D721Med (cell line): ENCODE measurements at regions not wholly inside any gene's neighbourhood (a gene's known extent, or its start where the extent isn't known, plus 50 kb on each side); places are given as distances from the start of the nearest gene placed in this dataset.

Experiments
- DNase-seq: peaks from one replicate; pipeline ENCODE4 v3.0.0; 2011; ENCODE audit warnings: low spot score; ENCODE audit not compliant: insufficient read length
- FAIRE-seq: peaks from 2 replicates; lab custom pipeline; 2011; peaks lifted over from hg19 to GRCh38; lab: Jason Lieb, UNC
- CTCF ChIP-seq: IDR thresholded peaks from 2 replicates; pipeline ENCODE4 v1.5.1; 2012; ENCODE audit warnings: mild to moderate bottlenecking, control low read depth; ENCODE audit not compliant: insufficient read depth; ENCODE audit errors: missing control alignments

GRCh38 chr14:43625294-43625693, 881.8 kb downstream of the FSCB start:
- FAIRE-seq: no peak
- TF ChIP-seq CTCF: no peak
- DNase-seq: no peak

DNA sequence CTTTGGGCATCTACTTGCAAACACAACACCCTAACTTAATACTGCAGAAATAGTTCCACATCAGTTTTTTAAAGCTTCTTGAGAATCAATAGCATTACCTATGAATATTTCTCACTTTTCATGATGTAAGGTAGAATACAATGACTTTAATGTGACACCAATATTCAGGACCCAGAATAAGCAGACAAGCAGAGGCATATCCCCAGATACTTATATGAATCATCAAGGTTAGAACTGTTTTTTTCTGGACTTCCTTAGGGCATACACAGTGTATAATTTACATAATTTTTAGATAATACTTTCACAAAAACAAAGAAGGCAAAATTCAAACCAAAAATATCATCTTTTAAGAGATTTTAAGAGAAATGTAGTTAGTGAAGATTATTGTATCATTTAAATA, 885.8 kb downstream of the FSCB start:
- FAIRE-seq: no peak
- TF ChIP-seq CTCF: no peak

DNA sequence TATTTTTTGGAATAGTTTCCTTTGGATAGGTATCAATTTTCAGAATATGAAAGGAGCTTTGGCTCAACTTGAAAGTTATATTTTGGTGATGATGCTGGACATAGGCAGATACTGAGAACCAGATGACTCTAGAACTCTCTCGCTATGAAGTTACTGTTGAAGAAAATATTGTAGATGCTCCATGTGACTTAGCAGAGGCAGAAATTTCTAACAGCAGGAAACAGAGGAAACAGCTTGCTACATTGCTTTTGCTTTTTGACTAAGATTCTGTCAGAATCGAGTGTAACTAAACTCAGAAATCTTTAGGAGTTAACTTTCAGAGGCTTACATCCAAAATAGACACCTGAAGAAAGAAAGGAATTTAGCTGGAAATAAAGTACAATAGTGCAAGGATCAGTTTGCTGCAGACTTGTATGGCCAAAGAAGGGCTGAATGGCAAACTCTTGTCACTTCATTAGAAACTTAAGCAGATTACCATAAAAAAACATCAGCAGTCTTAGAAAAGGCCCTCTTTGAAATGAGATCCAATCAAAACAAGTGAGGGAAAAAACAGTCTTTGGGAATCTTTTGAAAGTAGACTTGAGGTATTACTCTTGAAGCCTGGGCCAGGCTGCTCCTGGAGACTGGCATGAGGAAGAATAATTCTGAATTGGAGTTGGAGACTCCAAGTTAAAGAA, 911.8 kb downstream of the FSCB start:
- FAIRE-seq (no peak), DNase-seq (no peak)
- no peak for TF ChIP-seq CTCF

More for the DNA sequence above, 885.8 kb downstream of the FSCB start:
- DNase-seq: no peak

DNA sequence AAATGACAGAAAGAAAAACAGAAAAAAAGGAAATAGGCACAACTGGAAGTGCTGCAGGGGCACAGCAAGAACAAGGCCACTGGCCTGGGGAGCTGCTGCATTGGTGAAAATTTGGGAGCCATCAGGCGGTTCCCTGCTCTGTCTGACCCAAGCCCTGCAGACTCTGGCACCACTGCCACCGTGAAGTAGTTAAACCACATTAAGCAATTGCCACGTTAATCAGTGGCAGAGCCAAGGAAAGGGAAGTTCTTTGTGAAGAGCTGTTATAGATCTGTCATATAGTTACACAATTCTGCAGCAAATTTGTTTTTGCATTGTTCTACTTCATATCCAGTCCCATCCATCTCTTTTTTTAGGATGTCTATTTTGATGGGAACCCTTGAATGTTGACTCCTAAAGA, 915.3 kb downstream of the FSCB start:
- FAIRE-seq (no peak), DNase-seq (no peak)
- TF ChIP-seq CTCF: no peak

DNA sequence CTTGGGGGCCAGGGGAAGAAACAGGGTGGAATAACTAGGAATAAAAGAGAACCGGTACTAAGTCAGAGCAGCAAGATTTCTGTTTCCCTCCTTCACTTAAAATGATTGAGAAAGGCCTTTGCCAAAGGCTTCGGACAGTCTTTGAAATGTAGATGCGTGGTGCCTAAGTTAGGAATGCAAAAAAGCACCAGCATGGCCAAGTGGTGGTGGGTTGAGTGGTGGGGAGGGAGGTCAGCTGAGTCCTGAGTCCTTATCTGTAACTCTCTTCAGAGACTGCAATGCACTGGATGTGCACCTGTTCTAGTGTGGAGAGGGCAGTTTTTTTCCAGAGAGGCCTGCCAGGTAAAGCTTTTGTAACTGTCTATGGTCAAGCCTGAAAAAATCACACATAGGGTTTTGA, 919.9 kb downstream of the FSCB start:
- no peak for TF ChIP-seq CTCF
- FAIRE-seq: no peak
- no peak for DNase-seq

GRCh38 chr14:43579671-43580070, 927.4 kb downstream of the FSCB start:
- no peak for TF ChIP-seq CTCF
- FAIRE-seq: no peak
- no peak for DNase-seq

DNA sequence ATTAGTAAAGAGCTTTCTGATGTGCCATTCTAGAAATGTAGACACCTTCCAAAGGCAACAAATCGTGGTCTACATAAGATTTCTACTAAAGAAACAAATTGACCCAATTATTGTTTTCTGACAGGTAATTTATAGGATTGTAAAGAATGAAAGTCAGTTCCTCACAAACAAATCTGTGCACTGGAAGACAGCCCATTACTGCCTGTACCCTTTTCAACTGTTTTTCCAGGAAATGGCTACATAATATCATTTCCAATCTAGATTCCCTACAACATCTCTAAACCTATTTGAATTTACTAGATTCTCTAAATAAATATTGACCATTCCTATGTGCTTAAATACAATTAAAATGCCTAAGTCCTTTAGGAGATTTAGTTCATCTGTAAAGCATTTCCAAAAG, 939.1 kb downstream of the FSCB start:
- FAIRE-seq (no peak), DNase-seq (no peak)
- no peak for TF ChIP-seq CTCF
